GM19467 (cell line): ENCODE measurements at regions not wholly inside any gene's neighbourhood (a gene's known extent, or its start where the extent isn't known, plus 50 kb on each side); places are given as distances from the start of the nearest gene placed in this dataset.
"Not testable (repeated sequence)": the region's sequence is repeated elsewhere in the genome, so short reads cannot be mapped to it uniquely, and the experiment has no call there.

Experiments used
- ATAC-seq: cut with Tn5 transposase; IDR thresholded peaks from one replicate; pipeline ENCODE4 v1.9.1; 2021; ENCODE audit warnings: mild to moderate bottlenecking, moderate library complexity; ENCODE audit not compliant: unreplicated experiment

DNA sequence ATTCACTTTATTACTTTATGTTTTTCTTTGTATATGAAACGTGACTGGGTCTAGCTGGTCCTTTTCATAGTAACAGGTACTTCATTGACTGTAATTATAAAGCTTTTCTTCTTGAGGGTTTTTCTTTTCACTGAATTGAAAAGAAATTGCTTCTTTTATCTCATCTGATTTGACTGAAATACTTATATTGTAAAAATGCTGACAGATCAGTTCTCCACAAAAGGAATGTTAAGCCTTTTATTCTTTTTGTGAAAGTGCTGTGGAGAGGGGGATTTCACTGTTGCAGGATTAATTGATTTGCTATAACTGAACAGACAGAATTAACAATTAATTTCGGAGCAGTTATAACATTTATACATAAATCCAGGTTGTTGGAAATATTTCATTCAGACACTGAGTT lies 2043.6 kb upstream of the C9orf72 start:
- no peak for ATAC-seq

DNA sequence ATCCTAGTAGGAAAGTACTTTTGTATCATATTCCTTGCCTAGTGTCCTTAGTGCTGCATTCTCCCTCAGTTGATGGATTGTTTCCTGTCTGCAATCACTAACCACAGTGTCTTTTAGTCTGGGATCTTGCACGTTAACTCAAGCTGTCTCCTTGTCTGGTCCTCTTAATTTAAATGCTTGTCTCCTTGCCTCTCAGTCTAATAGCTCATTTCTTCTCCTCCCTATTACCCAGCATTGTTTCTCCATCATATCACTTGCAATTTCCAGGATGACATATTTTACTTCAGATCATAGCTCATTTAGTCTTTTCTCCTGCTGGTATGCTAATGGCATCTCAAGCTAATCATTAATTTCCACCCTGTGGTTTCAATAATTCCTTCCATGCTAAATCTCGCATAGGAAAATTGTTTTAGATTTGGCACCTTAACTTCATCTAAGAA lies 2052.0 kb upstream of the C9orf72 start:
- no peak for ATAC-seq

GRCh38 chr9:29625931-29626330 lies 2052.7 kb upstream of the C9orf72 start:
- no peak for ATAC-seq

- not testable (repeated sequence) for ATAC-seq
Observed at GRCh38 chr9:29628856-29629255, 2055.6 kb upstream of the C9orf72 start.

DNA sequence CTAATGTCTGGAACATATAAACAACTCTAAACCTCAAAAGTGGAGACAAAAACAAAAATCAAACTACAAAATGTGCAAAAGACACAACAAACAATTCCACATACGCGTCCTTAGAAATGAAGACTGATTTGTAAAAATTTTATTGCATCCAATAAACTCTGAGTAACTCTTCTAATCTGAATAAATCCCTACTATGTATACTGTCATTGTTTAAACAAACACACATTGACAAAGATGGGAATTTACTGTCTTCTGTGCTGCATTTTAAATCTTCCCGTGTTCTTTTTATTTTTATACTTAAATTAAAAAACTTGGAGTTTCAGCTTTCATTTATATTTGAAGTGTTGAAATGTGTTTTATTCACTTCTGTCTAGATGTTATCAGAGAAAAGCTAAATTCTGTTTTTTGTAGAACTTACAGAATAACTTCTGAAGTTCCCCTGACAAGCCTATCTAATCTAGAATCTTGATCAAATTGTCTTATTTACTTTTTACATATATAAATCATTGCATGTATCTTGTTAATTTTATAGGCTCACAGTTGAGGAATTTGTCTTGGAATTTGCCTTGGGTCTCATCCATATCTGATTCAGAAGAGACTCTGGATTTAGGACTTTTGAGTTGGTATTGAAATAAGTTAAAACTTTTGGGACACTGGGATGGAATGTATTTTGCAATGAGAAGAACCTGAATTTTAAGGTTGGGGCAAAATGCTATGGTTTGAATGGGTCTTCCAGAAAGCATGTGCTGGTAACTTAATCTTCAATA lies 2064.4 kb upstream of the C9orf72 start:
- ATAC-seq = no peak

- no peak for ATAC-seq
Observed at GRCh38 chr9:29640507-29640906, 2067.2 kb upstream of the C9orf72 start.

DNA sequence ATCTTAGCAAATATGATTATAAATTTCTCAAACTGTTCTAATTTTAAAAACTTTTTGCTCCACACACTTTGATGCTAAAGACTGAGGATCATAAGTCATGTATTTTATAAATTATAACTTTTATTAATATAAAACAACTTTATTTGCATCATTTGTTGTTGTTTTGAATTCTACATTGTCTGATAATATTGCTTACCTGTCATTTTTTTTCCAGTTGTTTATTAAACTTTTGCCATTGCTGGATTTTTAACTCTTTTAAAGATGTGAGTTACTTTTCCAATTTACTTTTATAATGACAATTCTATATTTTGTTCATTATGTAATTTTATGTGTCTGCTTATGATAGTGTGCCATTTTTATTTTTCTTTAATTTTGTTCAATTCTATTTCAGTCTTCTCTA lies 2071.2 kb upstream of the C9orf72 start:
- ATAC-seq = no peak

DNA sequence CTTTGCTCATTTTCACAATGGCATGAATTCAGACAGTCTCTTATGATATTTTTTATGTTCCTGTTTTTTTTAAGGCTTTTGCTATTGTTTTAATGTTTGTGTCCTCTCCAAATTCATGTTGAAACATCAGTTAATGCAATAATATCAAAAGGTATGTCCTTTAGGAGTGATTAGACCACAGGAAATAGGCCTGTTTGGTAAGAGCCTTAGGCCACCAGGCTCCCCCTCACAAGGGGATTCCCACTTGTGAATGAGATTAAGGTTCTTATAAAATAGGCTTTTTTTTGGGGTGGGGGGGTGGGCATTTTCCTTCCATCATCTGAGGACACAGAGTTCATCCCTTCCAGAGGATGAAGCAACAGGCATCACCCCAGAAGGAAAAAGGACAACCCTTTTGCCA lies 2074.2 kb upstream of the C9orf72 start:
- no peak for ATAC-seq

- no peak for ATAC-seq
Observed at GRCh38 chr9:29648132-29648531, 2074.9 kb upstream of the C9orf72 start.

- ATAC-seq = no peak
Observed at GRCh38 chr9:29648601-29649000, 2075.3 kb upstream of the C9orf72 start.

DNA sequence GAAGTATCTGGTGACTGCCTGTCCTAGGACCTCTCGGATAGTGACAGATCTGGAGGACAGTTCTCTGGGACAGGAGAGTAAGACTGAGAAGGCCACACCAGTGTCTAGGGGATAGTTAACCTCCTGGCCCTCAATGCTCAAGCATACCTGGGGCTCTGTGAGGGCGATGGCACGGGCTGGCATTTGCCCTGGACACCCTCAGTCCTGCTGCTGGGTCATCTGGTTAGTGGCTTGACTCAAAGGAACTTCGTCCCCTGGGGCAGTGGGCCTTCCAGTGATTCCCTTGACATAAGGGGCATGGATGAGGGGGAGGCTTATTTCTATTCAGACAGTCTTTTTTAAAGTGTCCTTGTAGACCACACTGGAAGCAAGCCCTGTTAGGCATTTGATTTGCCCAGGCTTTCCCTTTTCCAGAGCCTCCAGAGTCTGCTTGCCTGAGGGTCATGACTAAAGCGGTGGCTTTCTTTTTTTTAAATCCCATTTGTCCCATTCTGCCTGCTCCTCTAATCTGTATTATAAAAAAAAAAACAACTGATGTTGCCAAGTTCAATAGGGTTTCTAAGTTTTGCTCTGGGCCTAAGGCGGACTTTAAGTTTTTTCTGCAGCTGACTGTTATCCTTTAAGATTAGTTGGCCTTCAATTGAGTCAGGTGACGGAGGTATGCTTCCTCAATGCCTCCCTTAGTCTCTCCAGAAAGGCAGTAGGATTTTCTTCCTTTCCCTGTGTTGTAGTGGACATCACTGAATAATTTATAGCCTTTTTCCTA lies 2083.5 kb upstream of the C9orf72 start:
- no peak for ATAC-seq

DNA sequence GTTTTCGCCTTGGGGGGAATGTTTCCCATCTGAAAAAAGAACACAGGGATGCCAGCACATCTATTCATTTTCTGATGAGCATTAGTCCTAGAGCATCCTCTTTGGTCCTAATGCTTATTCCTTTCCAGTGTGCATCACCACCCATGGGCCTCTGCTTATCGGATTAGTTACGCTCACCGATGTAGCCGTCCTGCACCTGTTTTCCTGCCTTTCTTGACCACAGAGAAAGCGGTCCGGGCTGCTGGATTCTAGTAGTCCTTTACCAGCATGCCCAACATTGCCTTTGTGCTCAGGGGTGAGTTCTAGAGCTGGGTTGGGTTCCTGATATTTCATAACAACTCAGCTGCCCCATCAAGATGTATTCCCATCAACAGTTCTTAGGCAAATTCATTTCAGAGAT lies 2084.5 kb upstream of the C9orf72 start:
- ATAC-seq = no peak

- ATAC-seq = no peak
Observed at GRCh38 chr9:29659014-29659413, 2085.7 kb upstream of the C9orf72 start.

DNA sequence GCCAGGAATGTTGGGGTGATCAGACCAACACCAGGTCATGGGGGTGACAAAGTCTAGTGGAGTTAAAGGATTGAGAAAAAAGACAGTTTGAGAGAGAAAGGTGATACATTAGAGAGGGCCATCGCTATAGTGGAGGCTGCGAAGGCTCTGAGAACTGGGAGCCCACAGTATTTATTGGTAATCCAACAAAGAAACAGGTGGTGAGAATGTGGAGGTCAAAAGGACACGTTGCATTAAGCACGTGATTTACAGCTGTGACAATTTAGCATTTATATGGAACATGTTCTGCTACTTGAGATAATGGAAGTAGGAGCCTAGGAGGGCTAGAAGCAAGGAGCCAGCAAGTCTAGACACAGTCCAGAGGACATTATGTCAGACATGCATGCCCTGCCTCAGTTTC lies 2086.5 kb upstream of the C9orf72 start:
- no peak for ATAC-seq

DNA sequence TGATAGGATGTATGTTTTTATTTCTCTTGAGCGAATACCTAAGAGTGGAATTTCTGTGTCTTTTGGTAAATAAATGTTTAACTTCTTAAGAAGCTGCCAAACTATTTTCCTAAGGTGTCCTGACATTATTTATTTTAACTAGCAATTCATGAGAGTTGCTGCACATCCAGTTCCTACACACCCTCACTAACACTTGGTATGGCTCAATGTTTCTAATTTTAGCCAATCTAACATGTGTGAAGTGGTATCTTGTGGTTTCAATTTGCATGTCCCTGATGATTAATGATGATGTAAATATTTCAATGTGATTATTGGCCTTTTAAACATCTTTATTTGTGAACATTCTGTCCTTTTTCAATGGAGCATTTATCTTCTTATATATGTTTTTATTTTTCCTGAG lies 2095.5 kb upstream of the C9orf72 start:
- ATAC-seq = no peak

DNA sequence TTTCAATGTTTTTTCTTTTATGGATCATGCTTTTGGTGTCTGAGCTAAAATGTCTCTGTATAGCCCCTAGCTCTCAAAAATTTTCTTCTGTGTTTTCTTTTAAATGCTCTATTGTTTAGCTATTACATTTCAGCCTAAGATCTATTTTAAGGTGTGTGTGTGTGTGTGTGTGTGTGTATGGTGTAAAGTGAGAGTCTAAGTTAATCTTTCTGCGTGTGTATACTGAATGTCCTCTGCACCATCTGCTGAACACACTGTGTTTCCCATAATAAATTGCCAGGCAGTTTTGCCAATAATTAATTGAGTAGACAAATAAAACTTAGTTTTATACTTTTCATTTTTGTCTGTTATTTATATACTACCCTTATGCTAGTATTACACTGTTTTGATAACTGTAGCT lies 2096.3 kb upstream of the C9orf72 start:
- ATAC-seq = no peak

DNA sequence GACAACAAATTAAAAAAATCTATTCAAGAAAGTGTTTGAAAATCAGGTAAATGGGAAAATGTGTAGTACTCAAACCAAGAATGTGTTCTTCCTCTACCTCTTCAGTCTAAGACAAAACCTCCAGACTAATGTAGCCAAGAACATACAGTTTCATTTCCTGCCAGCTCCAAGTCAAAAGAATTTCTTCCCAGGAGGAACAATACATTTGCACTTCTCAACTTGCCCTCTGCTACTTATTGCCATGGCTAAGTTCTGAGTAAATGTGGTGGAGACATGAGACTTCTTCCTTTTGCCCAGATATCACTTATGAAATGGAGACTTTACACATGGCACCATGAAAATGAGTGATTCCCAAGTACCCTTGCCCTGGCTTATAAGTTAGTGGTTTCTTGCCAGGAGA lies 2112.2 kb upstream of the C9orf72 start:
- ATAC-seq = no peak

DNA sequence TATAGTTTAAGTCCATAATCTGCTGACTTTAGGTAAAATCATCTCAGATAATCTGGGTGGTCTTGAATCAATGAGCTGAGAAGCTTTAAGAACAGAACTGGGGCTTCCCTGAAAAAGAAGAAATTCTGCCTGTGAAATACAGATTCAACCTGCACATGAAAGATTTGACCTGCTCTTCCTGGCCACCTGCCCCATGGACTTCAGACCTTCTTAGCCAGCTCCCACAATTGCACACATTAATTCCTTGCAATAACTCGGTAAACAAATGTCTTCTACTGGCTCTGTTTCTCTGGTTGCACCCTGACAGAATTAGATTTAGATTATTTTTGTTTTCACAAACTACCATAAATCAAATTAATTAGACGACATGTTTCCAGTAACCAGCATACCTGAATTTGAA lies 2117.9 kb upstream of the C9orf72 start:
- ATAC-seq = no peak

DNA sequence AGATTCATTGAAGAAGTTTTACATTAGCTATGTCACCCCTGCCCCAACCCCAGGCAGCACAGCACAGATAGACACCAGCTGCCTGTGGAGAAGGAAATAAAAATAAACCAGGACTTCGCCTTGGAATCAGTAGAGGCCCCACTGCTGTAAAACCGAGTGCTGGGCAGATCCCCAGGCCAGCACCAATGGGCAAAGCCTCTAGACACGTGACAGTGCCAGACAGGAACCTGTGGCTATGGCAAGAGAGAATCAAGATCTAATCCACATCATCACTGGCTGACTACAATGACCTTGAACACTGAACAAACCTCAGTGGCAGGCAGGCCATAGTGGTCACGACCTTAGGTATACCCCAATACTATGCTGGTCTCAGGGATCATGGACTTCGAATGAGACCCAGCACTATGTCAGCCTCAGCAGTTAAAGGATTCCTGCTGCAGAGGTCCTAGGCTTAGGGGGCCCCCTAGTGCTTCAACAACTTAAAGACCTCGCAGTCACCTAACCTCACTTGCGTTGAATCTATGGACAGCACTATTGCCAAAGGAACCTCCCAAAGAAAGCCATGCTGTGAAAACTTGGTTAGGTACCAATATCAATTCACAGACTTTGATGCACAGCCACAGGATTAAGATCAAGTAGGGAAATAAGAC lies 2118.6 kb upstream of the C9orf72 start:
- ATAC-seq = no peak

DNA sequence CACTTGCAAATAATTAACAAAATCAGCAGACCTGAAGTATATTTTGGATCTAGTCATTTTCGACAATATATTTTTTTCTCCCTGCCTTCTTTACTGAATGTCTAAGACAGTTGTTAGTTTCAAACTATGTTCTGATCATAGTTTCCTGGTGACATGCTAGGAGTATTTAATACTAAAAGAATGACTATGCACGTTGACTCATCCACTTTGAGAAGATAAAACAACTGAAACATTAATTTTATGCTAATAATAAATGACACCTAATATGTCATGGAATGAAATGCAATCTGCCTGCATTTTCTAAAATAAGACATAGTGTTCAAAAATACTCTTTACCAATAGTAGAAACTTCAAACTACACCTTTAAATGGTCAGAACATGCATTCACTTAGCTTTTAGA lies 2123.7 kb upstream of the C9orf72 start:
- no peak for ATAC-seq

- ATAC-seq = no peak
Observed at GRCh38 chr9:29701559-29701958, 2128.3 kb upstream of the C9orf72 start.

DNA sequence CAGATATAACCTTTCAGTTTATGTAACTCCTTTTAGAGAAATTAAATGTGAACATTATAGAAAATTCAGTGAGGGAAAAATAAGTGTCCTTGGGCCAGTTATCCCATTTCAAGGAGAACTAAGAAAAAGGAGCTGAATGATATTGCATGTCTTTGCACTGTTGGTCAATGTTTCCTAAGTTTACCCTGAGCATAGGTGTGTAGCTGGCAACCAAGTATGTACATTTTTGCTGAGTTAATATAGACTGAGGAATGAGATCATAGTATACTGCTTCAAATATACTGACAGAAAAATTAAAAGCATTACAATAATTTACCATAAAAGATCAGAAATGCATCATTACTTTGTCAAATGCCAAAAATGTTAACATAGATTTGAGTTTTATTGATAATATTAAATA lies 2128.7 kb upstream of the C9orf72 start:
- no peak for ATAC-seq
